GM21447 (cell line): ENCODE measurements at regions not wholly inside any gene's neighbourhood (a gene's known extent, or its start where the extent isn't known, plus 50 kb on each side); places are given as distances from the start of the nearest gene placed in this dataset.
"Not testable (repeated sequence)": the region's sequence is repeated elsewhere in the genome, so short reads cannot be mapped to it uniquely, and the experiment has no call there.

Experiments used
- ATAC-seq: cut with Tn5 transposase; IDR thresholded peaks from one replicate; pipeline ENCODE4 v1.9.1; 2021; ENCODE audit not compliant: unreplicated experiment

DNA sequence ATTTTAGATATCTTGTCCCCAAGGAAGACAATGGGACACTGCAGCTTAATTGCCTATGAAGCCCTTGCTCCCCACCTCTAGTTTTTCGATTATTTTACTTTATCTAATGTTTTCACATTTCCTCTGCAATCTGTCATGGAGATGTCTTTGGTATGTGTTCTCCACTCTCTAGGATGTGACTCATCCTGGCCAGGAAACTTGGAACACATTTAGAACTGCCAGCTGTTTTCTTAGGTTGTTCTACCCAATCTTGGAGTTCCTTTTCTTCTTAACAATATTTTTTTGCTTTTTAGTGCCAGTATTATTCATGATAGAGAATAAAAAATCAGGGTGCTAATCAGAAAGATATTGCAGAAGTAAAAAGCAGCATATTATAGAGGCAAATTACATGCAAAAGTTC is 101.7 kb upstream of the CLEC14A start:
- no peak for ATAC-seq

DNA sequence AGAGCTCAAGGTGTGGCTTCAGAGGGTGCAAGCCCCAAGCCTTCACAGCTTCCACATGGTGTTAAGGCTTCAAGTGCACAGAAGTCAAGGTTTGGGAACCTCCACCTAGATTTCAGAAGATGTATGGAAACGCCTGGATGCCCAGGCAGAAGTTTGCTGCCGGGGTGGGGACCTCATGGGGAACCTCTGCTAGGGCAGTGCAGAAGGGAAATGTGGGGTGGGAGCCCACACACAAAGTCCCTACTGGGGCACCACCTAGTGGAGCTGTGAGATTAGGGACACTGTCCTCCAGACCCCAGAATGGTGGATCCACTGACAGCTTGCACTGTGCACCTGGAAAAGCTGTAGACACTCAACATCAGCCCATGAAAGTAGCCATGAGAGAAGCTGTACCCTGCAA is 99.6 kb upstream of the CLEC14A start:
- ATAC-seq: not testable (repeated sequence)

DNA sequence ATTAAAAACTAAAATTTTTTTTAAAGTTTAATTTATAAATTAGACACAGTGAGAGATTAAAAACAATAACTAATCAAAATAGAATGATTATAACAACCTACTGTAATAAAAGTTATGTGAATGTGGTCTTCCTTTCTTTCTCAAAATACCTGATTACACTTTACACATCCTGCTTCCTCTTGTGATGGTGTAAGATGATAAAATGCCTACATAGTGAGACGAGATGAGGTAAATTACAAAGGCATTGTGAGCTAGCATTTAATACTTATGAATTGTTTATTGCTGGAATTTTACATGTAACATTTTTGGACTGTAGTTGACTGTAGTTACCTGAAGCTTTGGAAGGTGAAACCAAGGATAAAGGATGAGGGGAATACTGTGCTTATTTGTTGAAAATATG is 94.2 kb upstream of the CLEC14A start:
- ATAC-seq: no peak

DNA sequence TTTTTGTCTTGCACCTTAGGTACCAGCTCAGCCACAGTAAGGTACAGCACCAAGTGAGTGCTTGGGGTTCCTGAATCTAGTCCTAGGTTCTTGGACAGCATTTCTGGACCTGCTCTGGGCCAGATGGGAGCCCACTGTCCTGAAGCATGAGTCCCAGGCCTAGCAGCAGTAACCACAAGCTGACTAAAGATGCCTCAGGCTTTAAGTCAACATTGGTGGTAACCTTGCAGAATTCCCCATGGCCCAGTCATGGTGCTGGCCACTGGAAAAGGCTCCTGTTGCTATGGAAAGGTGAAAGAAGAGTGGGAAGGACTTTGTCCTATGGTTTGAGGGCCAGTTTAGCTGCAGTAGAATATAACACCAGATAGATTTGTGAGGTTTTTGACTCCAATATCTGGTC is 86.9 kb upstream of the CLEC14A start:
- ATAC-seq: no peak

DNA sequence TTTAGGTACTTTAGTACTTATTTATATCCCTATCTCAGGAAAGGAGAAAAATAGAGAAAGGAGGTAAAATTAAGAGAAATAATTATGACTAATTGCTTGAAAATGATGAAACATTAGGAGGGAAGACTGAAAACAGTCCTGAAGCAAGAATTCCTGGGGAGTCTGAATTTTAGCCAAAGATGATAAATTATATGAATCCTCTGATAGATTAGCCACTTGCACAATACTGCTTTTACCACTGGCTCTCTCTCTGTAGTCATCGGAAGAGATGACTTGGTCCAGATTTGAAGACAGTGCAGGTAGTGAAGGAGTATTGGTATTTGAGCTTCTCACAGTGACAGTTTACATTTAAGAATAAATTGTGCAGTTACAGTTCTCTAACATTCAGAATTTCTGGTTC is 83.8 kb upstream of the CLEC14A start:
- ATAC-seq: no peak

DNA sequence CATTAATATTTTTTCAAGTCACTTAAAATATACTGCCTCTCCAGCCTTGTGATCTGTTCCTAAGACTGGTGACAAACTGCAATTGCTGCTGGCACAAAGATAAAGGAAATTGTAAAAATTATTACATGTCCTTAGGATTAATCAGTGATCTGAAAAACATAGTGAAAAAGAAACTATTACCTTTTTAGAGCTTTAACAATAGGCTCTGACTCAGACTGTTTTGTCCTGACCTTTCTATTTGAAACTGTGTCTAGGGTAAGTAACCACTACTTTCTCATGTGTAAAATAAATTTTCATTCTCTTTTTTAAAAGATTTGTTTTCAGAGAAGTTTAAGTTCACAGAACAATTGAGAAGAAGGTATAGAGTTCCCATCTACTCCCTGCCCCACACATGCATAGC is 80.4 kb upstream of the CLEC14A start:
- ATAC-seq: no peak

DNA sequence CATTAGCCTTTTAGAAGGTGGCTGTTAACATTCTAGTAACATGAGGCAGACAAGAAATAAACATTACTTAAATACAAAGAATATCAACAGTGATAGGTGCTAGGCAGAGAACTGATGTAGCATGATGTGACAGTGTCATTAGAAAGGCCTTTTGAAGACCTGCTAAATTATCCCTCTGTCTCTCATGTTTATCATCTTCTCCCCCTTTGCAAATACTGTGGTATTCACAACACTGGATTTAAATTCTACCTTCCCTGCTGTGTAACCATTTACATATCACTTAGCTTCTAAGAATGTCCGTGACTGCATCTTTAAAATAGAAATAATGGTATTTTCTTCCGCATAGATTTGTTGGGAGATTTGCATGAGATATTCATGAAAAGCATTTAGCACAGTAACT is 74.4 kb upstream of the CLEC14A start:
- ATAC-seq: no peak

DNA sequence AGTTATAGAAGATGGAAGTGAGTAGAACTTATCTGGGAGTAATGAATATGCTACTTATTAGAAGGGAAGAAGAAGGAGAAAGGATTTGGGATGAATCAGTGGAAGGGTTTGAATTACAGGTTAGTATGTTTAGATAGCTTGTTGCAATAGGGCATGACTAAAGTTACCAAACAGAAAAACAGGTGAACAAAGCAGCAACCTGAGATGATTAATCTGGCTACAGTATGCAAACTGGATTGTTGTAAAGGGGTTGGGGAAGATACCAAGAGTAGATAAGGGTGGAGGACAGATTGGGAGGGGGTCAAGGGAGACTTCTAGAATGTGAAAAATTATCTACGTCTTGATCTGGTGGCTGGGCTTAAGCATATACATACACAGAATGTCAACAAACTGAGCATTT is 73.4 kb upstream of the CLEC14A start:
- no peak for ATAC-seq

DNA sequence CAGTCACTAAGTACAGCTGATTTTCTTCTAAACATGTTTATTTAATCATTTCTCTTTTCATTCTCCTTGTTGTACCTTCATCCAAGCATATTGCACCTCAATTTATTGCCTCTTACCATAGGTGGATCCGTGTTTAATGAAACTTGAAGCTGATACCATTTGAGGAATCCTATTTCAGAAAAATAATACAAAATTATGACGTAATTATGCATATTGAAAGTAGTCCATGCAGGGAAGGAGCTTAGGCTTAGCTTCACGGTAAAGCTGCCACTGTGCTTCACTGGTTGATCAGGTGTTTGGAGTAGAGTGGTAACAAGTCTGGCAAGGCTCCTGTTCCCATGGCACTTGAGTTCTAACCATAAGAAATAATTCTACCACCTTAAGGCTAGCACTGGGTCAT is 61.0 kb upstream of the CLEC14A start:
- no peak for ATAC-seq

DNA sequence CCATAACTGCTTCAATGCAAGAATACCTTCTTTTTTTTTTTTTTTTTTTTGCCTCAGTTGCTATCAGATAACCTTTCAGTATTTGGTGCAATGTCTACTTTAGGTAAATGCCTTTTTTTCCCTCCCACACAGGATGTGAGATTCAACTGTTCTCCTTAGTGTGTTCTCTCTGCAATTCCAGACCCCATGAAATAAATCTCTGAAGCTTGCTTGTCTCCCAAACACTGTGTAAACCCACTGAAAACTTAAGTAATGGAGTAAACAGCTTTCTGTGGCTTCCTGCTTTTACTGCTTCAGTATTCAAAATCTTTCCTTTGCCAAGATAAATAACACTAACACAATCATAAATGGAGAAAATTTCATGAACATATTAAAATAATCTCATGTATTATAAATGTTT is 55.8 kb upstream of the CLEC14A start:
- no peak for ATAC-seq

DNA sequence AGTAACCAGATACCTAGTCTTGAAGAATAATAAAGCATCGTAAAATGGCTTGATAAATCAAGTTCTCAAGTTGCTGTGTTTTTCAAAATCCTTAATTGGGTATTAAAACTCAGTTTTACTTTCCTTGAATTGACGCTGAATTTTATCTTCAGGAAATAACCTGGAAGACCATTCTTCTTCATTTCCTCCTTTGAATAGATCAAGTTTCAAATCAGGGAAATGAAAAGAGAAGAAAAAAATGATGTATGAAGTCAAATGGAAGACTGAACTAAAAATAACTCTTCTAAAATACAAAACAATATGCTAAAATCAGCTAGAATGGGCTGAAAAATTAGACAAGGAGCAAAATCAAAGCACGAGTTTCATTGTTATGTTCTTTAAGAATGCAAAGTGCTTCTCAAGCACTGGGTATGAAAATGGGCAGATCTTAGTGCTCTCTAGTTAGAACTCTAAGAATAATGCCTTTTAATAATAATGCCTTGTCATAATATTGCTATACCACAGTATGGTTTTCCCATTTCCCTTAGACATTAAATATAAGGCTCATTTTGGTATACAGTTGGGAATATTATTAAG is 54.6 kb upstream of the CLEC14A start:
- ATAC-seq: no peak

DNA sequence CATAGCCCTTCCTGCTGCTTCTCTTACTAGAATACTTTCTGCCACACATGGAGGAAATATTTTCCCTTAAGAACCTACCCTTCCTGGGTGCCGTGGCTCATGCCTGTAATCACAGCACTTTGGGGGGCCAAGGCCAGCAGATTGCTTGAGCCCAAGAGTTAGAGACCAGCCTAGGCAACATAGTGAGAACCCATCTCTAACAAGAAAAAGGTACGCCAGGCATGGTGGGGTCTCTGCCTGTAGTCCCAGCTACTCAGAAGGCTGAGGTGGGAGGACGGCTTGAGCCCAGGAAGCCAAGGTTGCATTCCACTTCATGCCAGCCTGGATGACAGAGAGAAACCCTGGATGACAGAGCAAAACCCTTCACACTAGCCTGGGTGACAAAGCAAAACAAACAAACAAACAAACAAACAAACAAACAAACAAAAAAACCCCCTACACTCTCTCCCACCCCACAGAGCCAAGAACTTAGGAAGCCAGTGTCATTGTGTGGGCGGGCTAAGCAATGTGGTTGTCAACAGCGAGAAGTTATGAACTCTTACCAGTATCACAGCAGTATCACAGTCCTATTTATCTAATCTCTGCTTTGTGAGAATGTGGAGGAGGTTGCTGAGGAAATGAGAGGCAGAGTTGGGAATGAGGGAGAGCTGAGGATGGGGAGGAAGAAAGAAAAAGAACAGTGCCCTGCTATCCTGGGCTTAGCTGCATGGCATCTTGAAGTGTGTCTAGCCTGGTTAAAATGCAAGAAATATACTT is 53.8 kb upstream of the CLEC14A start:
- ATAC-seq: no peak
